AG04450 (cell line): ENCODE measurements at regions not wholly inside any gene's neighbourhood (a gene's known extent, or its start where the extent isn't known, plus 50 kb on each side); places are given as distances from the start of the nearest gene placed in this dataset.
"Not testable (repeated sequence)": the region's sequence is repeated elsewhere in the genome, so short reads cannot be mapped to it uniquely, and the experiment has no call there.

Experiments used
- CTCF ChIA-PET: fragments of 300-600, 350-600 bp; formaldehyde crosslinking; extraction: SDS; loops from one replicate; lab custom pipeline; 2022; ENCODE audit warnings: antibody characterized with exemption, inconsistent platforms; lab: Charles Lee
- POLR2A ChIA-PET: fragments of 350-600 bp; formaldehyde crosslinking; extraction: SDS; loops from one replicate; lab custom pipeline; 2021; ENCODE audit warnings: antibody characterized with exemption, inconsistent platforms; lab: Yijun Ruan, JAX
- DNase-seq: peaks from one replicate; pipeline ENCODE4 v3.0.0-alpha.2; 2011; ENCODE audit warnings: low read depth, low spot score
- H3K27ac ChIP-seq: one replicate; pipeline ENCODE4 v1.5.1; 2012; ENCODE audit warnings: low read depth, low read length, control low read depth
- H3K27me3 ChIP-seq: one replicate; pipeline ENCODE4 v1.6.0; 2012; ENCODE audit warnings: low read length; ENCODE audit not compliant: control insufficient read depth, insufficient read depth
- H3K4me3 ChIP-seq: 2 replicates; pipeline ENCODE4 v1.5.1; 2011; ENCODE audit warnings: mild to moderate bottlenecking, low read depth, low read length, control low read depth
- H3K9me3 ChIP-seq: 2 replicates; pipeline ENCODE4 v1.5.1; 2012; ENCODE audit warnings: low read length; ENCODE audit not compliant: control insufficient read depth, insufficient read depth
- CTCF ChIP-seq: IDR thresholded peaks from 2 replicates; pipeline ENCODE4 v1.5.1; 2011; ENCODE audit warnings: low read depth, low read length, control low read depth, inconsistent platforms

GRCh38 chr12:105674871-105675699, 344.6 kb downstream of the C12orf75 start:
- H3K27me3 ChIP-seq, result no peaks in the 10 kb centered on the region
- no peak for DNase-seq
- no peak for TF ChIP-seq CTCF
- CTCF ChIA-PET, result interaction anchor here (1.7 to 2.0 kb wide), 2 partner anchors 255 to 462 kb away, joined by 5 to 6 read pairs; no protein-coding TSS in a partner anchor
- POLR2A ChIA-PET, result no interaction called here
- no peaks in the 10 kb centered on the region for H3K9me3 ChIP-seq
- H3K27ac ChIP-seq, result no peak overlapping the region
- no peak overlapping the region for H3K4me3 ChIP-seq

GRCh38 chr12:105676694-105677093, 346.2 kb downstream of the C12orf75 start:
- H3K4me3 ChIP-seq, result no peak overlapping the region
- no peak for TF ChIP-seq CTCF
- no peak for DNase-seq
- H3K9me3 ChIP-seq, result no peaks in the 10 kb centered on the region
- ChIA-PET POLR2A (no interaction called here), CTCF (interaction anchor here (0.6 kb wide), 1 partner anchor 369 kb away, joined by 3 read pairs; no protein-coding TSS in a partner anchor)
- no peak overlapping the region for H3K27ac ChIP-seq
- no peaks in the 10 kb centered on the region for H3K27me3 ChIP-seq

- no peak overlapping the region for H3K4me3 ChIP-seq
- H3K27me3 ChIP-seq, result no peaks in the 10 kb centered on the region
- no peak overlapping the region for H3K27ac ChIP-seq
- DNase-seq, result no peak
- ChIA-PET POLR2A (no interaction called here), CTCF (no interaction called here)
- TF ChIP-seq CTCF, result no peak
- H3K9me3 ChIP-seq, result no peaks in the 10 kb centered on the region
Observed at GRCh38 chr12:105677672-105678071, 347.2 kb downstream of the C12orf75 start.

GRCh38 chr12:105679982-105680381, 349.5 kb downstream of the C12orf75 start:
- POLR2A ChIA-PET, result no interaction called here
- Histone ChIP-seq H3K27me3 (no peaks in the 10 kb centered on the region), H3K27ac (no peak overlapping the region), H3K4me3 (no peak overlapping the region), H3K9me3 (no peaks in the 10 kb centered on the region)
- DNase-seq, result no peak
- CTCF ChIA-PET, result no interaction called here
- no peak for TF ChIP-seq CTCF

- Histone ChIP-seq H3K4me3 (no peak overlapping the region), H3K9me3 (no peaks in the 10 kb centered on the region), H3K27ac (no peak overlapping the region), H3K27me3 (peaks cover 5% of the 10 kb centered on the region)
- no peak for TF ChIP-seq CTCF
- ChIA-PET CTCF (no interaction called here), POLR2A (no interaction called here)
- no peak for DNase-seq
Observed at GRCh38 chr12:105681341-105681740, 350.9 kb downstream of the C12orf75 start.

- POLR2A ChIA-PET, H3K27ac ChIP-seq, H3K4me3 ChIP-seq, H3K27me3 ChIP-seq, DNase-seq, H3K9me3 ChIP-seq, CTCF ChIA-PET: not testable (repeated sequence)
Observed at GRCh38 chr12:105682821-105683220, 352.3 kb downstream of the C12orf75 start.

- H3K27ac ChIP-seq, DNase-seq, H3K4me3 ChIP-seq, H3K9me3 ChIP-seq, CTCF ChIA-PET, H3K27me3 ChIP-seq, POLR2A ChIA-PET: not testable (repeated sequence)
Observed at GRCh38 chr12:105683836-105684235, 353.3 kb downstream of the C12orf75 start.
